Kasumi-1 (cell line): ENCODE measurements at regions not wholly inside any gene's neighbourhood (a gene's known extent, or its start where the extent isn't known, plus 50 kb on each side); places are given as distances from the start of the nearest gene placed in this dataset.
A peak's percentile ranks its signal among the peaks of the same experiment; 100 is the strongest.
"Not testable (repeated sequence)": the region's sequence is repeated elsewhere in the genome, so short reads cannot be mapped to it uniquely, and the experiment has no call there.

Source experiments
- DNase-seq, 2 experiments: peaks; one replicate each; lab custom pipeline; 2025; lab: John Stamatoyannopoulos, UW

DNA sequence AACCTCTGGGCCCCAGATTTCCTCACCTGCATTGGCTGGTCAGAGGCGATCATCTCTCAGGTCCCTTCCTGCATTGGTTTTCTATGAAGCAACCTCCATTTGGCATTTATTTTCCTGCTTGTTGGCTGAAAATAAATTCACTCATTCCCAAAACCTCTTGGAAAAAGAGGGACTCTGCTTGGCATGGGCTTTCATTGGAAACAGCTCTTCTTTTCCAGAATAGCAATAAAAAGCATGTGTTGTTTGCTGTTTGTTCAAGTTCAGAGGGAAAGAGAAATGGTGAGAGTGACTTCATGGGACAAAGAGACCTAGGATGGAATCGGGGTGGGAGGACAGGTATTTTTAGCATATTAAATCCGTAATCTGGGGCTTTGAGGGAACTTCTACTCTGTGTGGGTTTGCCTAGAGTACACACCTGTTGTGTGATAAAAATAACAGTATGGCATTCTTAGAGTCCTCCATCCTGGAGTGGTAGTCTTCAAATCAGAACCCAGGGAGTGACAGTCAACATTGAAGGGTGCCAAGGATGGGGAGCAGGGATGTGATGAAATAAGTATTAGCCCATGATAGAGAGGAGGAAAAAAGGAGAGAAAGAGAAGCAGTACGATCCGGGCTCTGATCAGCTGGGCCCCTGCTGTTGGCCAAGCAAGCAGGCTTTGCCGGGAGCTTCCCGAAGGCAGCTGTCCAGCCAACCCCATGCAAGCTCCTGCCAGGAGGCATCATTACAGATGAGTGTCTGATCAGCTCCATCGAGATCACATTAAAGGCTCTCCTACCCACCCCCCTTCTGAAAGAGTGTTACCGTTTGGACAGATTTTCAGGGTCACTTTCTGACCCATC lies 131.9 kb upstream of the NFIA start:
- no peak for DNase-seq

DNA sequence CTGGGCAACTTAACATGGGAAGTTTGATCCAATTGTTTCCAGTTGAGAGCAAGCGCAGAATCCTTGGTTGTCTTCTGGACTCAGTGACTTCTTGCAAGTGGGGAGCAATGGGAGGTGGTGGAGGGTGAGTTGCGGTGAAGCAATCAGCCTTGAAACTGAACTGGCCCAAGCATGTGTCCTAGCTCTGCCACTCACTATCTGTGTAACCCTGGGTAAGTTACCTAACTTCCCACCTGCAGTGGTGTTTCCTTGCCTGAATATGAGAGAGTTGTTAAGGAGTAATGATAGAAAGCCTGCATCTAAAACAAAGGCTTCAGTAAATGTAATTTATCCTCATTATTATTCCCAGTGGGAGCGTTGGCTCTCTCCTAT lies 132.5 kb upstream of the NFIA start:
- no peak for DNase-seq

DNA sequence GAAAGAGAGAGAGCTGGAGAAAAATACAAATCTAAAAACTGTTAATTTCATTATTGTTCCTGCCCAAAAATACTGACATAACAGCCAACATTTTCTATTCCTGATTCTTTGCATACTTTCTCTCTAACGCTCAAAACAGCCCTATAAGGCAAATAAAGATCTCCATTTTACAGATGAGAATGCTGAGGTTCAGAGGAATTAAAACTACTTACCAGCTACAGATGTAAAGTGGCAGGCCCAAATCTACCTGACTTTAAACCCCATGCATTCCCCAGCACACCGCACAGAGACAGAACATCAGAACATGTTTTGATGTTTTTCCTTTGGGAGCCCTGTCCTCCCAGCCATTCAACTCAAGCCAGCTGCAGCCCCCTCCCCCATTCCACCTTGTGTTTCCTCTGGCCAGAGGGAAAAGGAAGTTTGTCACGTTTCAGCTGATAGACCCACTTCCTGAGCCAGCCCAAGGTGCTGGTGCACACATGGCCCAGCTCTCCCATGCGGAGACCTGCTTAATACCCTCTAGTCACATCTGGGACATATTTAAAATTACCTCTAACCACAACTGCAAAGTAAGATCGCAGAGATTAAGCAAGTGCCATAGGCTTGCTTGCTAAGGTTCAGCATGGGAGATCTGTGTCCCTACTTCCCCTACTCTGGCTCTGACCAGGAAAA lies 133.1 kb upstream of the NFIA start:
- peak; percentile 4 to 14 for DNase-seq

DNA sequence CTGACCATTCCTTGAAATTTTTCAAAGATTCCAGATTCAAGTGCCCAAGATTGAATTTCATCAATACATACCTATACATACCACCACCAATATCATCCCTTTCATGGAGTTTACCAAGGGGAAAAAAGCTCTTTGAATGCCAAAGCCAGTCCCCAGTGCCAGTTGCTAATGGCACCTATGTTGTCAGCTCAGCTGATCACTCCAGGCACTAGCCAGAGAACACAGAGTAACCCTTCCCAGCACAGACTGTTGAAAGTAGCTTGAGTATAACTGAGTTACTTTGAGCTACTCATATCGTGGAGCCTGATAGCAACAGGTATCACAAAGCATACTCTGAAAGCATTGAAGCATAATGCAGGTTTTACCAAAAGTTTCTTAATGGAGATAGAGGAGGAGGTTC lies 133.9 kb upstream of the NFIA start:
- DNase-seq: no peak

DNA sequence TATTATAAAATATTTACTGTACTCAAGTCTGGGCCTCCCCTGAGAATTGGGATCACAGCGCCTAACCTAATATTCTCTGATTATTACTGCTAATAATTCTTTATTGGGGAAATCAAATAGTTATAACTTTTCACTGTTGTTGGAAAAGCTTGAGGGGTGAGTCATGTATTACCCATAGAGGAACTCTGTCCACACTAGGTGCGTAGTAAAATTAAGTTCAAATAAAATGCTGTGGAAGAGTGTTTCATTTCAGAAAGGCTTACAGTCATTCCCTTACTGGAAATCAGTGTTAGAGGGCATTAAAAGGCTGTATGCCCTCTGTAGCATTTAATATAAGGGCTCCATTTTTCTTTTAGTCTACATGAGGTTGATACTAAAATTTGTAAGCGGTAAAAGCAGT lies 135.0 kb upstream of the NFIA start:
- DNase-seq: no peak

DNA sequence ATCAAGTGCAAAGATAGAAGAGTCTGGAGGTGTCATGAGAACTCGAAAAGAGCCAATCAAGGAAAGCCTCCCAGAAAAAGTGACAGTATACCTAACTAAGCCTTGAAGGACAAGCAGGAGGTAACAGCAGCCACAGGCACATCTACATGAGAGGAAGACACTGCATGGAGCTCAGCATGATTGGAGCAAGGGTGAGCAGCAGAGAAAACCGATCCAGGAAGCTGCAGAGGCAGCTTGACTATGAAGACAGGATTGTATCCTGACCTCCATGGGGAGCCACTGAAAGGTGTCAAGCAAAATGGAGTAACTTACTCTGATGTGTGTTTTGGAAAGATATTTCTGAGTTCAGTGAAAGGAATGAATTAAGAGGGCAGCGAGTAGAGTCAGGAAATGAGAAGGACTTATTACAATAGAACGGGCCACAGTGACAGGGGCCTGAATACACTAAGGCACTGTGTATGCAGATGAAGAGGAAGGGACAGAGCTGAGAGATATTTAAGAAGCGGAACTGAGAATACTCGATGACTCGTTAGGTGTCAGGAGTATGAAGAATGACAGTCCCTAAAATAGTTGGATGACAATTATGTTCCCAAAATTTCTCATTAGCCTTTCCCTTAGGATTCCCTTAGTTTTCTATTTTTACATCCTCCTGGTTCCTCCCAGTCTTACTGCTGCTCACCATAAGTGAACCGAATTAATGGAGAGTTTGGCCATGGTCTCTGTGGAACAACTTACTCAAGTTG lies 139.3 kb upstream of the NFIA start:
- no peak for DNase-seq

DNA sequence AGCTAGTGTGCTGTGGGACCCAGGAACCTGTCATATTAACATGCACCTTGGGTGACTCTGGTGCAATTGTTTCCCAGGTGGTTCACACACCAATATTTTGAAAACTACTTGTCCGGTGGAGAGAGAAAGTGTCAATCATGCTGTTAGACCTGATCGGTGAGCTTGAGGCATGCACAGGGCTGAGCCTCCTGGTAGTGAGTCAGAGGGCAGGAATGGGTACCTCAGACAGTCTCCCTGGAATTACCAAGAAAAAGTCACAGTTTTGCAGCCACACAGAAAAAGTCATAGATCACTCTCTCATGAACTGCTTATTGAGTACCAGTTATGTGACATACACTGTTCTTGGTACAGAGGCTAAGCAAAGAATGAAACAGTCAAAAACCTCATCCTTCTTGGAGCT lies 140.1 kb upstream of the NFIA start:
- no peak for DNase-seq

DNA sequence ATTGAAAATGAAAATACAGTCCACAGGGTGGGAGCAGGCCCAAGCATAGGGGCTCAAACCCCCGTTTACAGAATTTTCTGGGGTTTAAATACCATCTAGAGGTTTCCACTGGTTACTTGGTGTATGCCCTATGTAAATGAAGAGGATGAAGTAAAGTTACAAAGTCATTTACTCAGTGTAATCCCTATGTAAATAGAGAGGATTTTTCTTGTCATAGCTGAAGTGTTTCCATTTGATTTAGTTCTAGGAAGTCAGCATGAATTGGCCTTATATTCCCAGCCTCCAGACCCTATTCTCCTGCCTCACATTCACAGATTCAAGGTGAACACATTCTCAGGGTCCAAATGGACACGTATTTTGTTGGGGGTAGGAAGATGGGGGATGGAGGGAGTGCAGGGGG lies 141.7 kb upstream of the NFIA start:
- DNase-seq: not testable (repeated sequence)

DNA sequence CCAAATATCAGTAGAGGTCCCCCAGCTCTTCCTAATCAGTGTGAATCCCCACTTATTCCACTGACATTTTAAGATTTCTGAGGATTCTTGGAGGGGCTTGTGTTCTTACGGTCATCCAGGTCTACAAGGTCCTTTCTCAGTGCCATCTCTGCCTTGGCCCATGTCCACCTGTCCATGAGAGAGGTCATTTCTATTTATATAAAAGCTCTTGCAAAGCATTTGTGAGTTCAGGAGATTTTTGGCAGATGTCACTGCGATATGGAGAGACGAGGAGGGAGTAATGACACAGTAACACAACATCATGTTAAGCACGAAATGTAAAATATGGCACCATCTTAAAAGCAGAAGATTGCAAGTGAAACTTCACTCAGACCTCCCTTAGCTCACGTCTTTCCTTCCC lies 144.6 kb upstream of the NFIA start:
- no peak for DNase-seq

DNA sequence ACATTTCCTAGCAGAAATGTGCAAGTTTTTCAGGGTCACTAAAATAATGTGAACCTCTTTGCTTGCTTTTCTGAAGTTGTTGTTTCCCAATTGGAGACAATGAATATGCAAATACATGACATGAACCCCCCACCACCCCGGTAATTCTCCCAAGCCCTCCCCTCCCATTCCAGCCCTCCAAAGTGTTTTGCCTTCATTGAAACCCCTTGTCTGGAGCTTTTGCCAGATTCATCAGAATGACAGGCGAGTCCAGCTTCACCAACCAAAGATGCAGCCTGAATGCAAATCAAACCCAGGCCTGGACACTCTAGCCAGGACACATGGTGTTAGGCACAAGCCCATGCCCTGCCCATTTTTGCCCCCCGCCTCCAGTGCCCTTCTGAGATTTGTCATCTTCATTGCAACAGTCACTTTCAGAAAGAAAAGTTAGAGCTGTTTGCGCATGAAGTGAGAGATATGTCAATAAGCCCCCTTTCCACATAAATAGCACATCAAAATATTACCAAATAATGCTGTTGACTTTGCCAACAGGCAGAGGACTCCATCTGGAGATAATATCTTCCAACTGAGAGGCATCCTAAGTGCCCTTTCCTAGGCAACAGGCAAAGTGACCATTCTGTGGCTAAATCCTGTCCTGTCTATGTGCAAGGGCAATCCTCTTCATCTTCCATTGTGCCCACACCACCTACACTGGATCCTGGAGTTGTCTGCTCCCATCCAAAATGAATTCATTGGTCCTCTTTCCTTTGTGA lies 145.6 kb upstream of the NFIA start:
- DNase-seq: no peak

DNA sequence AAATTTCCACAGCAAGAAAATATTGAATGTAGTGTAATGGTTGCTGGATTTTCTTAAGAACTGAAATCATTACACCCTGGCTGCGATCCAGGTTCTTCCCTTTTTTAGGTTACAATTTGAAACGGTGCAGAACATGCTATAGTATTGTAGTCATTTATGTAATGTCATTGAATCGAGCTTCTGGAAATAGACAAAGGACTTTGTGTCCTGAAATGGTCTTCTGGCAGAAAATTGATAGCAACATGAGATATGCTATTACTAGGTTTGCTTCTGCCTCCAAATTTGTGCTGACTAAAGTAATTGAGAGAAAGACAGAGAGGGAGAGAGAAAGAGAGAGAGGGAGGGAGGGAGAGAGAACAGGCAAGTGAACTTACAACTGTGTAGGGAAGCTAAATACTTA lies 146.2 kb upstream of the NFIA start:
- no peak for DNase-seq

DNA sequence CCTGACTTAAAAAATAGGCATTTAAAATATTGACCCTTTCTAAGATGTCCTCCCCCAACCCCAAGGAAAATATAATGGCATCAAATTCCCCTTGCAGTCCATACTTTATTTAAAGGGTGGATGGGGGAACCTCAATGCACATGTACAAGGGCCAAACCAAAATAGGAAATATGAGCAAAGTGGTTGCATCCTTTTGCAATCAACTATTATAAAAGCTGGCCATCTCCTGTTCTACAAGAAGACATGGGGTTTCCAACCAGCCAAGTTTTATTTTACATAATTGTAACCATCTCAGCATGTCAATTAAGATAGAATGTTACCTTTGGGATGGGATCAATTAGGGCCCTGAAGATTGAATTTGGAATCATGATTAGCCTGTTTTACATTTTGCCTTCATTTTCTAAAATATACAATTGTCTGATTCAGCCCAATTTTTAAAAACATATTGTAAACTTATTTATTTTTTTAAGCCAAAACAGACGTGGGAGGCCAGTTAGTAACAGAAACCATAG lies 146.7 kb upstream of the NFIA start:
- DNase-seq: no peak

DNA sequence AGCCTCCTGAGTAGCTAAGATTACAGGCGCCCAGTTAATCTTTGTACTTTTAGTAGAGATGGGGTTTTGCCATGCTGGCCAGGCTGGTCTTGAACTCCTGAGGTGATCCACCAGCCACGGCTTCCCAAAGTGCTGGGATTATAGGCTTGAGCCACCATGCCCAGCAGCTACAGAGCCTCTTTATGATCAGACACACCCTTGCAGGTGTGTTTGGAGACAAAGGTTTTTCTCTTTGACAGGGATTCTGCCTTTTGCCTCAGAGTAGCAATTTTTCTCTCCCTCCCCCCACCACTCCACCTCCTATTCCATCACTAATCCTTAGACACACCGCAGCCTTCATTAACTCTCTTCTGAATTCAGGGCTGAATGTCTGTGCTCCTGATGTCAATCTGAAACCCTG lies 152.2 kb upstream of the NFIA start:
- no peak for DNase-seq

DNA sequence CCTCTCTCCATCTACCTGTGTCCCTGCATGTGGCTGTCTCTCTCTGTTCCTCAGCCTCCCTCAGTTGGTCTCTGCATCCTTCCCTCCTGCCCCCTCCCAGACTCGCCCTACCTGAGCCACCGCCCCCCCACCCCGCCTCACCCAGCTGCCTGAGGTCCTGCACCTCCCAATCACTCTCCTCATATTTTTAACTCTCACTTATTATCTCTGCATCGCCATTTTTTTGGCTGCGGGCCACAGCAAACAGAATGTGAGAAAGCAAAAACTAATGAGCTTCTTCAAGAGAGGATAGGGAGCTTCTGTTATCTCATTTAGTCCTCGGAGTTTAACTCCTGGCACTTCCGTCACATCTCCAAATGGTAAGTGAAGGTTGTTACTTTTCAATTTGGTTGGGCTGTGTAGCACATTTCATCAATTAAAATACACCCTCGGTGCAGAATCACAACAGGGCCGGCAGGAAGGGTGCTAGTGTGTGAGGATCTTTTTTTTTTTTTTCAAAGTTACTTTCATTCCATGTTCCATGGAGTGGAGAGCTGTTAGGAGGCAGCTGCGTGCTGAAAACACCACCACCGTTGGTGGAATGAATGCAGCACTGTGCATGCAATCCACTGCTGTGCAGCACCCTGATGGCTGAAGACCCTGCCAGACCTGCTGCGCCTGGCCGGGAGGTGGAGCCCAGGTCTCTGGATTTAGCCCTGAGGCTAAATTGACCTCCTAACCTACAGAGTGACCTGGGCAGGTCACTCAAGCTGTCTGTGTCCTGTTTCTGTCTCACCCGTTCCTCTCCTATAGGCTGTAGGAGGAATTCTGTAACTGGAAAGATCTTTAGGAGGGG lies 157.2 kb upstream of the NFIA start:
- no peak for DNase-seq

DNA sequence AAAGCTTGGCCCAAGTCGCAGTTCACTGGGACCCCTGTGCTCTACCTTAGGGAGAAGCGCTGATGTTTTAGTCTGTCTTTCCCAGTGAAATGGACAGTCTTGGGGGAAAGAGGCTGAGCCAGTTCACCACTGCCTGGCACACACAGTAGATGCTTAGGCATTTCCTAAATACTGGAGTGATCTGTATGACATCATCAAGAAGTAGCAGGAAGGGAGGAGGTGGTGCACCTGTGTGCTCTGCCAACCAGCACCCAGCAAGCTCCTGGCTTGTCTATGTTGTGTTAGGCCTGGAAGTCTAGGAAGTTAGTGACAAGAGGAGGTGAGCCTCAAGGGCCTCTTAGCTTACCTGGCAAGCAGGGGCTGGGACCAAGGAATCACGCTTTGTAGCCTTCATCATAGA lies 158.2 kb upstream of the NFIA start:
- DNase-seq: no peak

DNA sequence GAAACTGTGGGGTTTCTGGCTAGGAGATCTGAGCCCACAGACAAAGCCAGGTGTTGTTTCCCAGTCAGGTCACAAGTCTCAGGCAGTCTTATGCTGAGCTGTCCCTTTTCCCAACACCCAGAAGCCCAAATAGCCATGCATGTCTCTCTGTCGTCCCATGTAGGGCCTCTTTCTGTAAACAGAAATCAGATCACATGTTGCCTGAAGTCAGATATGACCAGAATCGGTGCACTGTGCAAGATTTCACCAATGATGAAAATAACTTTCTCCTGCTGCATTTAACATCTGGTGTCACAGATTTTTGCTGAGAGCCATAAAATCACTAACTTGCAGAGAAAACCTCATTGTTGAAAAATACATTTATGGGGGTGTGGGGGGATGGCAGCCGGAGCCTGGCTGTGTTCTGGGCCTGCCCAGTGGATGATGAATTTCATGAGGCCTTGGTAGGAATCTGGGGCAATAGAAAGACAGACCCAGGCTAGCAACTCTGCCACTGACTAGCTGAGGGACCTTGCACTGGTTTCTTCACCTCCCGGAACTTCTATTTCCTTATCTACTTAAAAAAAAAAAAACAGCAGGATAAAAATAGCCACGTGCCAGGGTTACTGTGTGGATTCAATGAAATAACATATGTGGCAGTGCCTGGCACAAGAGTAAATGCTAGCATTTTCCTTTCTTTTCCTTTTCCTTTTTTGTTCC lies 158.8 kb upstream of the NFIA start:
- no peak for DNase-seq

DNA sequence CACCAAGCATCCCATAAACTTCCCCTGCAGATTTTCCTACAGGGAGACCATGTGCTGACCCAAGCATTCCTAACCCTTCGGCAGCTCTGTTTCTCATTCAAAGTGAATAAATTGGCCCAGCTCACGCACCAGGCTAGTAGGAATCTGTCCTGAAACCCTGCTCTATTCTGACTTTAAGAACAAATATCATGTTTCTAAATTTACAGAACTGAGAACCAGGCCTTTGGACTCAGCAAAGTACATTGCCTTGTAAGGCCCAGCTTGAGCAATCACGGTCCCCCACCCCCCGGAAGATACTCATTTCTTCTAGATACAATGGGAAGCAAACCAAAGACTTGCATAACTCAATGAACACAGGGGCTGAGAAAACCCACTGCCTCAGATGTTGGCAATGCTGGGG lies 160.1 kb upstream of the NFIA start:
- no peak for DNase-seq

DNA sequence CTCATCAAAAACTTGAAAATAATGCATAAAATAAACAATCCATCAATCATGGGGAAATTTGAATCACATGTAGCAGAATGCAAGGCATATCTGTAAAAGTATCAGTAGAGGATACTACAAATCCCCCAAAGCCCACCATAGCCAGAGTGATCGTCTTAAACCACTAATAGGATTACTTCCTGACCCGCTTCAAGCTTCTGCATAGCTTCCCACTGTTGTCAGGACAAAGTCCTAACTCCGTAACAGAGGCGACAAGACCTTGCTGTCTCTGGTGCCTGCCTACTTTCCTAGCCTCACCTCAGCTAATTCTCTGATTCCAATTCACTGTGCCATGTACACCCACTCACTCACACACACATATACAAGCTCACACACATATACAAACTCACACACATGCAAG lies 161.2 kb upstream of the NFIA start:
- no peak for DNase-seq

DNA sequence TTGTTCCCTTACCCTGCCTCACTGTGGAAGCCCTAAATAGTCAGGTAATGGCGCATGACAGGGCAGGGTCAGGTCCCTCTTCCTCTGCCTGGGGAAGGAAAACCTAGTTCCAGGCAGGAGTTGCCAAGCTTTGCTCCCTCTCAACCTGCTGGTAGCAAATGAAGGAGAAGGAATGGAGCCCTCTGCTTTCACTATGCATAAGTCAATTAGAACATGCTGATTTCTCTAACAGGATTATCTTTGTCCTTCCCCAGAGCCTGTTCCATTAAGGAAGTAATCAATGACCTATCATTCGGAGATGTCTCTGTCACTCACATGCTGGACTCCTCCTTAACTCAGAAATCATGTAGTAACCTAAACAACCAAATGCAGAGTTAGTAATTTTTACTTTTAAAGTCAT lies 161.8 kb upstream of the NFIA start:
- no peak for DNase-seq

DNA sequence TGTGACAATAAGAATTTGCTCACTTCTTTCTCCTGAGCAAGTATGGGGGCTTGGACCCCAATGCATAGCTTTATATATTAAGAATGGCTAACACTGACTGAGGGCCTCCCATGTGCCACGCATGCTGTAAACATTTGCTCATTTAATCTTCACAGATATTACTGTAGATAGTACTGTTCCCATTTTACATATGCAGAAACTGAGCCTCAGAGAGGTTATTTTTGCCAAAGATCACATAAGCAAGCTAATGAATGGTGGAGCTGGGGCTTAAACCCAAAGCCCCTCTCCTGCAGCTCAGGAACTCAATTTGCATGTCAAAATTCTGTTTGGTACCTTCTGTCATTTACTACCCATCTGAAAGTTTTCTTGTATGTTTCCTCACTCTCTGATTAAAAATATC lies 163.5 kb upstream of the NFIA start:
- DNase-seq: no peak

DNA sequence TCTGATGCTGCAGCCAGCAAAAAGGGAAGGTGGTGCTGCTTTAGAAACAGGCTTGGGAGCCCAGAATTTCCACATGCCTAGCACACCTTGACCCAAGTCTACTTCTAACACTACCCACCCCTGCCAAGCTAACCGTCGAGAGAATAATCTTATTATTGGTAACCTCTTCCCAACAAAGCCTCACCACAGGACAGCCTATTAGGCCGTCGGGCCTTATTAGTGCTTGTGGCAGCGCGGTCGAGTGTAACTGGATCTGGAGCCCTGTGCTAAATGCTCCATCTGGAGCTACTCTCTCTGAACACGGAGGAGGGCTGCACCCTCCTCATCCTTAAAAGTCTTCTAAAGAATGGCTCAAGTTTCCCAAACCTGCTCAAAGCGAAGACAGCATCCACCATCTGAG lies 165.5 kb upstream of the NFIA start:
- DNase-seq: no peak
